NCI-H748 (cell line): ENCODE measurements at regions not wholly inside any gene's neighbourhood (a gene's known extent, or its start where the extent isn't known, plus 50 kb on each side); places are given as distances from the start of the nearest gene placed in this dataset.
A peak's percentile ranks its signal among the peaks of the same experiment; 100 is the strongest.

Experiments used
- DNase-seq: peaks from one replicate; lab custom pipeline; 2025; ENCODE audit not compliant: unreplicated experiment; lab: John Stamatoyannopoulos, UW

- no peak for DNase-seq
Measured at GRCh38 chr16:85481738-85482137, 131.4 kb upstream of the GSE1 start.

GRCh38 chr16:85483424-85483823 lies 129.7 kb upstream of the GSE1 start:
- peak; percentile 70 for DNase-seq

DNA sequence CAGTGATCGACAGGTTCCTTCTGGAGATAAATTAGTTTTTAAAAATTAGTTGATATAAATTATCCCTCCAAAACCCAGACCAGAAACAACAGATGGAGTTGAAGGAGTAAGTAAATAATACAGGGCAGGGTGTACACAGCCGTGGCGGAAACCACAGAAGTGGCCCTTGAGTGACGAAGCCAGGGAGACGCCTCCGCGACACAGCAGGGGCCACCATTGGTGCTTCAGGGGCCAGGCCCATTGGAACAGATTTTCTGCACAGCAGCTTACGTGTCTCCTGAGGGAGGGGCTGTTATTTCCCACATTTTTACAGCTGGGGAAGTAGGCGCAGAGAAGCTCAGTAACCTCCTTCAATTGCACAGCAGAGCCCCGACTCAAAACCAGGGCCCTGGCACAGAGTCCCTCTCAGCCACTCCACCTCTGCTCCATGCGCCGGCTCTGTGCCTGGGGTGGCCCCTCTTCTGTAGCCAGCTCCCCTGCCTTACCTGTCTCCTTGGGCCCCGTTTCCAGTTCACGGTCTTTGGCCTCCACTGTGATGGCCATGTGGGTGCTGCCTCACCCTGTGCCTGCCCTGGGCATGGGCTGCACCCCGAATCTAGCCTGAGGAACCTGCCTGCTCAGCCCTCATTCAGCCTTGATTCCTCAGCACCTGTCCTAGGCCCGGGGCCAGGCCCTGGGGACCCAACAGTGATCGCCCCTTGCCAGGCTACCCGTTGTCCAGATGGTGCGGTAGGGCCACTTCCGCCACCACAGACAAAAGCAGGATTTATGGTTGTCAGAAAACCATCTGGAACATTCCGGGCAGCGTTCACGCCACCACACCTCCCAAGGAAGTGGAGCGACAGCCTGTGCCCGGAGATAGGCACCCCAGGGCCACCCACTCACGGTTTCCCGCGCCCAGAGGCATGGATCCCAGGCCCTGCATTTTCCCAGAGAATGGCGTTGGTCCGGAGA lies 128.5 kb upstream of the GSE1 start:
- DNase-seq: peak; percentile 84

GRCh38 chr16:85485379-85485778 lies 127.7 kb upstream of the GSE1 start:
- DNase-seq: peak; percentile 18

GRCh38 chr16:85486256-85486915 lies 126.7 kb upstream of the GSE1 start:
- DNase-seq: no peak

- no peak for DNase-seq
Measured at GRCh38 chr16:85488414-85488813, 124.7 kb upstream of the GSE1 start.

DNA sequence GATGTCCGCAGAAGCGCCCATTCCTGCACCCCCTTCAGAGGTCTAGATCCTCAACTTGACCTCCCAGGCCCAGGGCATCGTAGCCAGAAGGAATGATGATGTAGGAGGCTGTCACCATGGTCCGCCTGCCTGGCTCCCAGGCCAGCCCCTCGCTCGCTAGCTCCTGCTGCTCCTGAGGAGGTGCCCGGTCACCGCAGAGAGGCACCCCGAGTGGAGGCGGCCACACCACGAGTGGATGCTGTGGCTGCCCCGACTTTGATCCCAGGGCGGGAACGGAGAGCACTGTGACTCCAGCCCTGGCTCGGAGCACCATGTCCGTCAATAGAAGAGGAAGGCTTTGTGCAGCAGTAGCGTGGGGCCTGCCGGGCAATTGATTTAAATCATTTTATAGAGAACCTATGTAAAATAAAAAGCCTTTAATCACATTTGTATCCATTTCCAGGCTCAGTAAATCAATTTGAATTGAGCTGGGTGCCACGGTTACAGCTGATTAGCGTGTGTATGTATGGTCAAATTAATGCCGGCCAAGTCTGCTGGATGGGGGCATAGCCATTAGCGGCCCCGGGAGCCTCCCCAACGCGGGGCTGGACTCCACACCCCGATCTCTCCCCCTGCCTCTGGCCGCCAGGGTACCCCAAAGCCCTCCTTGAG lies 122.6 kb upstream of the GSE1 start:
- no peak for DNase-seq

DNA sequence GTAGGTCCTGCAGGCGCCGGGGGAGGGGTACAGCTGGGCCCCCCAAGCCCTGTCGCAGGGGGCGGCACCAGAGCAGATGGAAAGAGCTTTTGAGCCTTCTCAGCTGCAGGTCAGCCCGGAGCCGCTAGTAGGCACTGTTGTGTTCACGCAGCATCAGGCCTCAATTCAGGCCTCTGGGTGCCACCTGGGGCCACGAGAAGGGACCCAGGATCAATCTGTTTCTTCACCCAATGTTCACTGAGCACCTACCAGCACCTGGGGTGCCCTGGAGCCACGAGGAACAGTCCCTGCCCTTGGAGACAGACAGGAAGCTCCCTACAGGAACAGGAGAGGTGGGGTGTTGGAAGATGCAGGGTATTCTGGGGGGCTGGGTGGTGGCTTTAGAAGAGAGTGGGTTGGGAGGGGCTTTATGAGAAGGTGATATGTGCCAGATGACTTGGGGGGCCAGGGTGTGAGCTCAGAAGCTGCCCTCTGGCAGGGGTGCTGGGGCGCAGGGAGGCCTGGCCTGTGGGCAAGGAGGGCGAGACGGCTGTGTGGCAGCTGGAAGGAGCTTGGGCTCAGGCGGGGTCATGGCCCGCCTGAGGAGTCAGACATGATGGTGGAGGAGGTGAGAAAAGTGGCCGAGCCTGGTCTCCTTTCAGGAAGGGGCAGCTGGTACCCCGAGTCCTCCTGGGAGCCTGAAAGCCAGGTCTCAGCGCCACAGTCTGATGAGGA lies 121.9 kb upstream of the GSE1 start:
- no peak for DNase-seq

GRCh38 chr16:85491798-85492294 lies 121.3 kb upstream of the GSE1 start:
- DNase-seq: no peak

GRCh38 chr16:85492295-85492864 lies 120.7 kb upstream of the GSE1 start:
- DNase-seq: no peak

GRCh38 chr16:85494315-85494714 lies 118.8 kb upstream of the GSE1 start:
- DNase-seq: no peak

GRCh38 chr16:85495259-85495658 lies 117.9 kb upstream of the GSE1 start:
- DNase-seq: no peak

- no peak for DNase-seq
Measured at GRCh38 chr16:85495823-85496538, 117.1 kb upstream of the GSE1 start.

DNA sequence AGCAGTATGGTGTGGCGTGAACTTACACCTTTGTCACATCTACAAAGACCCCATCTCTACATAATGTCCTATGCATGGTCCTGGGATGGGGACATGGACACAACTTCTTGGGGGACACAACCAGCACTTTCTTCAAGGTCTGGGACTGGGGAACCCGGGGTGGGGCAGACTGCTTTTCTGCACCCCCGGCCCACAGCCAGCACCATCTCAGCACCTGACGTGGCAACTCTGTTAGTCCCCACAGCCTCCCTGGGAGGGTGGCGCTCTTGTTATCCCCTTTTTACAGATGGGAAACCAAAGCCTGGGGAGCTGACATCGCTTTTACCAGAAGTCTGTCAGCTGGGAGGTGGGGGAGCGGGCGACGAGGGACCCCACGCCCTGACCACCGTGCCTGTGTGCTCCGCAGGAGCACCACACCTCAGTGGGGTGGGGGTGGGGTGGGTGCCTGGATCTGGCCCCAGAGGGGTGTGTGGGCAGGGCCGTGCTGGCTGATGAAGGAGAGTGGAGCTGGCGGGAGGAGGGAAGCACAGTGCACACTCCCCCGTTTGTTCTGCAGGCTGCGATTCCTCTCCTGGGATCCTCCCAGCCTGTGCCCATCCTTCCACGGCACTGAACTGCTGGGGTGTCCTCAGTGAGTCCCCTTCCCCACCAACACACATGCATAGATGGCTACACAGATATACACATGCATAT lies 115.4 kb upstream of the GSE1 start:
- no peak for DNase-seq

GRCh38 chr16:85498607-85499006 lies 114.5 kb upstream of the GSE1 start:
- no peak for DNase-seq

DNA sequence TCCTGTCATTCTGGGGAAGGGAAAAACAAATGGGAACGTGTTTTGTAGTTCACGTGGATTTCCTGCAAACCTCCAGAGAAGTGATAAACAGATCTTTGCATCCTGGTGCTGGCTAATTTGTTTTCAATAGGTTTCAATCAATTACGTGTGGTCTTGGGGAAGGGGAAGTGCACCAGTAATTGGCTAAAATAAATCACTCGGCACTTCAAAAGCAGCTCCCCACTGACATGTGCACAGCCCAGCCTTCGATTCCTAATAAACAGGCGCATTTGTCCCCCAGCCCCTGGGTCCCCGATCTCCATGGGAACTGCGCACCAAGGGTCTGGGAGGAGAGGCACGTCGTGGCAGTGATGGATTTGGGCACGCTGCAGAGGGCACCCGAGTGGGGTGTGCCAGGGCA lies 112.9 kb upstream of the GSE1 start:
- peak; percentile 9 for DNase-seq

DNA sequence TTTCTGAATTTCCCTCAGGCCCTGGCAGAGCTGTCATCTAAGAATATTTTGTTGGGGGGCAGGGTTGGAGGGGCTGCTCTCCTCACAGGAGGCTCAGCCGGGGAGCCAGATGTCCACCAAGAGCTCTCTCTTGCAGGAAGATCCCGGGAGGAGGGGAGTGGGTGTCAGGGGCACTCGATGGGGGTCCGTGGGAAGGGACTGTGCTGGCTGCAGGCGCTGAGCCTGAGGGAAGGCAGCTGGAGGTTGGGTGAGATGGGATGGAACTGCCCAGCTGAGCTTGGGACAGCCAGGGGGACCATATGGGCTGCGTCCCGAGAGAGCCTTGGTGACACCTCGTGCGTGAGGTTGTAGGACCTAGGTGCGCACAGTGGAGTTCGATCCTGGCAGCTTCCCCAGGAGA lies 111.2 kb upstream of the GSE1 start:
- no peak for DNase-seq

- DNase-seq: no peak
Measured at GRCh38 chr16:85502357-85502756, 110.8 kb upstream of the GSE1 start.

- peak; percentile 82 for DNase-seq
Measured at GRCh38 chr16:85503679-85504231, 109.4 kb upstream of the GSE1 start.
